ENCODE measurements at regions not wholly inside any gene's neighbourhood (a gene's known extent, or its start where the extent isn't known, plus 50 kb on each side); places are given as distances from the start of the nearest gene placed in this dataset.

DNA sequence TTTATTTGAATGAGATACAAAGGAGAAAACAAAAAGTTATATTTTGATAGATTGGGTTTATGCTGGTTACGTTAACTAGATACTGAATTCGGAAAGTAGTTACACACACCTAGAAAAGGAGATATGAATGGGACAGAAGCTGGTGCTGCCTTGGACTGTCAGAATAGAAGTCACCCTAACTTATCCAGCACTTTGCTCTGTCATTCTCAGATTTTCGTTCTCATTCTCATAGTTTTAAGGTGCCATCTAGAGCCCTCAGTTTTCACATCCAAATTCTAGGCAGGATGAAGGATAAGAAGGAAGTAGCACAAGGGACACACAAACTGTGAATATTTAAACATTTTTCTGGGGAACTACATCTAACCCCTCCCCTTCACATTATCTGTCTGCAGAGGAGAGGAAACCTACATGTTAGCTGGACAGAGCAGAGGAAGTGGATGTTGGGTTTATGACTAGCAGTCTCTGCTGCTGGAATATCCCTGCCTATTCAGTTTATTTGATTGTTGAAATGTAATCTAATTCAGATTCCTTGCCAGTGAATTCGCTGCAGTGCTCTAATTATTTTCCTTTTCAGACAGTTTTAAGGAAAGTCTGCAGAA lies 521.9 kb downstream of the FAT4 start:
- H3K9me3 Mint-ChIP-seq = no peaks in the 10 kb centered on the region
- no peak overlapping the region for H3K4me3 Mint-ChIP-seq
- H3K27ac Mint-ChIP-seq = no peak overlapping the region
- no peaks in the 10 kb centered on the region for H3K27me3 Mint-ChIP-seq
- no peaks in the 10 kb centered on the region for H3K36me3 Mint-ChIP-seq
- H3K4me1 Mint-ChIP-seq = no peaks in the 10 kb centered on the region

DNA sequence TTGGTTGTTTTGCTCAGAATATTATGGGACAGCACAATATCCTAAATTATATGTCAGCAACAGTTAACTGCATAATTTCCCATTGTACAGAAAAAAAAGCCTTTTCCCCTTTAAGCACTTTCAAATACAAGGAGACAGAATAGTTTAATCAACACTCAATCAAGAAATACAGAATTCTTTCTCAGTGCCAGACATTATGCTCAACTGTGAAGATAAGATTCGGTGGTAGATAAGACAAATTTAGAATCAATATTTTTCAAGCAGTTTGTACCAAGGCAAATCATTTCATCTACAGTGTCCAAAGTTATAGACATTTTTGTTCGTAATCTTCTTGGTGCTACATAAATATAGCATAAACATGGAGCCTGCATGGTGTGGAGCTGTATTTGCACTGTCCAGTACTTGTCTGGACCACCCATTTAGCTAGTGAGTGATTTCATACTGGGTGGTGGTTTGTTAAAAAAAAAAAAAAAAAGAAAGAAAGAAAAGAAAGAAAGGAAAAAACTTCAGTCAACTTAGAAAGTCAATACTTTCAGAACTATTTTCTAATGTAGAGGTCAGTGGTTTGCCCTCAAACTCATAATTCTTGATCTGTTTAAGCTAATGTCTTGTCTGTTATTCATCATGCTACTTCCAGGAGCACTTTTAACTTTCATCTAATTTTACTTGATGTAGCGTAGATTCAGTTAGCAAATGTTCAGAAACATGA lies 522.9 kb downstream of the FAT4 start:
- no peak overlapping the region for H3K27ac Mint-ChIP-seq
- H3K9me3 Mint-ChIP-seq = no peaks in the 10 kb centered on the region
- H3K4me1 Mint-ChIP-seq = no peaks in the 10 kb centered on the region
- H3K4me3 Mint-ChIP-seq = no peak overlapping the region
- no peaks in the 10 kb centered on the region for H3K36me3 Mint-ChIP-seq
- no peaks in the 10 kb centered on the region for H3K27me3 Mint-ChIP-seq

DNA sequence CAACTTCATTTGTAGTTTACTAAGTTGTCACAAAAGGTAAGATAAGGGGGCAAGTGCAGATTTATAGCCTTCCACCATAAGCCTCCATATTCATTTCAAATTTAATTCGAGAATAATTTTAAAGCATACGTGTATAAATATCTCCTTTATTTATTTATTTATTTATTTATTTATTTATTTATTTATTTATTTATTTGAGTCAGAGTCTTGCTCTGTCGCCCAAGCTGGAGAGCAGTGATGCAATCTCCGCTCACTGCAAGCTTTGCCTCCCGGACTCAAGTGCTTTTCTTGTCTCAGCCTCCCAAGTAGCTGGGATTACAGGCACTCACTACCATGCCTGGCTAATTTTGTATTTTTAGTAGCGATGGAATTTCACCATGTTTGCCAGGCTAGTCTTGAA lies 523.4 kb downstream of the FAT4 start:
- Mint-ChIP-seq H3K27ac (no peak overlapping the region), H3K9me3 (no peaks in the 10 kb centered on the region), H3K4me1 (no peaks in the 10 kb centered on the region), H3K27me3 (no peaks in the 10 kb centered on the region), H3K4me3 (no peak overlapping the region), H3K36me3 (no peaks in the 10 kb centered on the region)

- Mint-ChIP-seq H3K9me3 (no peaks in the 10 kb centered on the region), H3K27me3 (no peaks in the 10 kb centered on the region), H3K36me3 (no peaks in the 10 kb centered on the region), H3K4me1 (no peaks in the 10 kb centered on the region), H3K4me3 (no peak overlapping the region), H3K27ac (no peak overlapping the region)
Observed at GRCh38 chr4:125838924-125839323, 524.2 kb downstream of the FAT4 start.

GRCh38 chr4:125843947-125844346 lies 529.2 kb downstream of the FAT4 start:
- Mint-ChIP-seq H3K9me3 (peaks cover 5% of the 10 kb centered on the region), H3K27me3 (no peaks in the 10 kb centered on the region), H3K27ac (no peak overlapping the region), H3K4me3 (no peak overlapping the region), H3K36me3 (no peaks in the 10 kb centered on the region), H3K4me1 (no peaks in the 10 kb centered on the region)

GRCh38 chr4:125847518-125847917 lies 532.8 kb downstream of the FAT4 start:
- Mint-ChIP-seq H3K36me3 (no peaks in the 10 kb centered on the region), H3K9me3 (peaks cover 9% of the 10 kb centered on the region), H3K27me3 (no peaks in the 10 kb centered on the region), H3K27ac (no peak overlapping the region), H3K4me1 (no peaks in the 10 kb centered on the region), H3K4me3 (no peak overlapping the region)

DNA sequence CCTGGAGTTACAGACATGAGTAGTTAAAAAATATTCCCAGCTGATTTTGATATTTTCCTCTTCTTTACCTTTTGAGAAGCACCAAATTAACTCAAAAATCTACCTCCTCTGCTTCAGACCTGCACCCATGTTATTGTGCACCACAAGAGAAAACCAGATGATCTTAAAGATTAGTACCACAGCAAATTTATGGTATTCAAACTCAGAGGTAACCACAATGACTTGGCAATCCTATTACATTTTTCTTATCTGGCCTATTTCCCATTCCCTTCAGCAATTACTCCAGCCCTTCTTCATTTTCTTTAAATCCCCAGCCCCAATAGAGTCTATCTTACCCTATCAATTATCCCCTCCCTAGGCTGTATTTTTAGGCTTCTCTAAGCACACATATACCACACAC lies 535.1 kb downstream of the FAT4 start:
- Mint-ChIP-seq H3K9me3 (peaks cover 9% of the 10 kb centered on the region), H3K27me3 (no peaks in the 10 kb centered on the region), H3K36me3 (no peaks in the 10 kb centered on the region), H3K4me3 (no peak overlapping the region), H3K4me1 (no peaks in the 10 kb centered on the region), H3K27ac (no peak overlapping the region)

DNA sequence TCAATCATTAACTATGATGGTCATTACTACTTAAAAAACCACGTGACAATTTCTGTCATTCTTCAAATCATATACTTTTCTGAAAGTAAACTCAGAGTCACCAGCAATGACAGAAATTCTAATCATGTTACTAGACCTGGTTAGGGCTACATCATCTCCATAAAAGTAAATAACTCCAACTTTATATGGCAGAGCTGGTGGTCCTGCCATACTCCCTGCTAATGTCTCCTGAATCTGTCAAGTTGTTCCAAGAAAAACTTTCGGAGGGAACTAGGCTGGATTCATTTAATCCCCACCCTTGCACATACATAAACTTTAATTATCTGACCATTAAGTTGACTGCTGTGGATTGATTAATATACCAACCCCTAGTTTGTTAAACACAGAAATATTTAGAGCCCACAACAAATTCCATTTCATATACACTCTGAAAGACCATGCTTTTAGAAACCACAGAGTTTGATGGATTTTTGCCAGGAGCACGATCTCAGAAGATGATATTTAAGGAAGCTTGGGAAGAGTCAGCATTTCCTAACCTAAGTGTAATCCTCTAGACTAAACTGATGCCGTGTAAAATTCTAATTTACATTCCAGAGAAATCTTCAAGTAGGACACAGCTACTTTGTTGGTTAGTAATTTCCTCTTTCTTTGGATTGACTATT lies 577.0 kb downstream of the FAT4 start:
- Mint-ChIP-seq H3K27ac (no peak overlapping the region), H3K4me3 (no peak overlapping the region), H3K27me3 (no peaks in the 10 kb centered on the region), H3K4me1 (no peaks in the 10 kb centered on the region), H3K36me3 (no peaks in the 10 kb centered on the region), H3K9me3 (no peaks in the 10 kb centered on the region)

GRCh38 chr4:125904802-125905201 lies 590.0 kb downstream of the FAT4 start:
- Mint-ChIP-seq H3K36me3 (no peaks in the 10 kb centered on the region), H3K9me3 (peaks cover 3% of the 10 kb centered on the region), H3K4me1 (no peaks in the 10 kb centered on the region), H3K27ac (no peak overlapping the region), H3K27me3 (no peaks in the 10 kb centered on the region), H3K4me3 (no peak overlapping the region)

- Mint-ChIP-seq H3K9me3 (peaks cover 5% of the 10 kb centered on the region), H3K27me3 (no peaks in the 10 kb centered on the region), H3K36me3 (no peaks in the 10 kb centered on the region)
Observed at GRCh38 chr4:125911058-125911457, 596.3 kb downstream of the FAT4 start.

GRCh38 chr4:125911481-125911880 lies 596.7 kb downstream of the FAT4 start:
- Mint-ChIP-seq H3K27ac (no peak overlapping the region), H3K4me1 (no peaks in the 10 kb centered on the region), H3K9me3 (peaks cover 5% of the 10 kb centered on the region)

More at GRCh38 chr4:125911058-125911457, 596.3 kb downstream of the FAT4 start:
- Mint-ChIP-seq H3K4me3 (no peak overlapping the region), H3K27ac (no peak overlapping the region), H3K4me1 (no peaks in the 10 kb centered on the region)

GRCh38 chr4:125917559-125917958 lies 602.8 kb downstream of the FAT4 start:
- no peaks in the 10 kb centered on the region for H3K36me3 Mint-ChIP-seq
- no peaks in the 10 kb centered on the region for H3K27me3 Mint-ChIP-seq
- no peaks in the 10 kb centered on the region for H3K4me1 Mint-ChIP-seq
- H3K4me3 Mint-ChIP-seq = no peak overlapping the region
- H3K27ac Mint-ChIP-seq = no peak overlapping the region
- peaks cover 6% of the 10 kb centered on the region for H3K9me3 Mint-ChIP-seq

More at GRCh38 chr4:125911481-125911880, 596.7 kb downstream of the FAT4 start:
- H3K27me3 Mint-ChIP-seq = no peaks in the 10 kb centered on the region
- H3K36me3 Mint-ChIP-seq = no peaks in the 10 kb centered on the region
- no peak overlapping the region for H3K4me3 Mint-ChIP-seq

DNA sequence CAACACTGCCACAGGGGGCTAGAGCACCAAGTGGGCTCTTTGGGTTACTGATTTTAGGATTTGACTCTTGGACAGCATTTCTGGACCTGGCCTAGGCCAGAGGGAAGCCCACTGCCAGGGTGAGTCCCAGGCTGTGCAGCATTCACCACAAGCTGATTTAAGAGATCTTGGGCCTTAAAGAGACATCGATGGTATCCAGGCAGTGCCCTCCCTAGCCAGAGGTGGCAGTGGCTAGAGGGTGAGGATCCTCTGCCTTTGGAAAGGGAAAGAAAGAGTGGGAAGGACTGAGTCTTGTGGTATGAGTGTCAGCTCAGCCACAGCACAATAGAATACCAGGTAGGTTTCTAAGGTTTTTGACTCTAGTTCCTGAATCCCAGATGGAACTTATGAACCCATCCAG lies 613.9 kb downstream of the FAT4 start:
- no peaks in the 10 kb centered on the region for H3K4me1 Mint-ChIP-seq

GRCh38 chr4:125938541-125938940 lies 623.8 kb downstream of the FAT4 start:
- no peak overlapping the region for H3K4me3 Mint-ChIP-seq
- no peaks in the 10 kb centered on the region for H3K4me1 Mint-ChIP-seq
- H3K27ac Mint-ChIP-seq = no peak overlapping the region
- no peaks in the 10 kb centered on the region for H3K27me3 Mint-ChIP-seq
- H3K36me3 Mint-ChIP-seq = no peaks in the 10 kb centered on the region
- peaks cover 26% of the 10 kb centered on the region for H3K9me3 Mint-ChIP-seq

More for the DNA sequence above, 613.9 kb downstream of the FAT4 start:
- Mint-ChIP-seq H3K9me3 (peaks cover 9% of the 10 kb centered on the region), H3K27me3 (no peaks in the 10 kb centered on the region), H3K36me3 (no peaks in the 10 kb centered on the region), H3K27ac (no peak overlapping the region), H3K4me3 (no peak overlapping the region)

DNA sequence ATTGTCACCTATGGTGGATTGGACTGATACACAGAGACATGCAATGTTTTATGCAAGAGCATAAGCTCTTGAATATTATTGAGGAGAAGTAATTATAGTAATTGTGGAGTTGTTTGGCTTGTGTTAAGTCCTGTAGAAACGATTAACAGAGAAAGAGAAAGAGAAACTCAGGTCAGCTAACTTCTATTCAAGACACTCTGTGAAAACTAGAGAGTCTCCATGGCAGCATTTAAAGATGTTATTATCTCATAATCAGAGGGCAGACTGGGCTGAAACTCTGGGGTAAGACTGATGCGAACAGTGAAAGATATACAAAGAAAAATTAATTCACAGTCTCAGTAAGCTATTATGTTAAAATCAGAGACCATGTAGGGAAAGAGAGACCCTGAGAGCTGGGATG lies 625.7 kb downstream of the FAT4 start:
- Mint-ChIP-seq H3K27me3 (no peaks in the 10 kb centered on the region), H3K4me3 (no peak overlapping the region), H3K9me3 (peaks cover 16% of the 10 kb centered on the region), H3K4me1 (no peaks in the 10 kb centered on the region), H3K27ac (no peak overlapping the region), H3K36me3 (no peaks in the 10 kb centered on the region)

GRCh38 chr4:125944966-125945365 lies 630.2 kb downstream of the FAT4 start:
- Mint-ChIP-seq H3K4me3 (no peak overlapping the region), H3K9me3 (peaks cover 5% of the 10 kb centered on the region), H3K36me3 (no peaks in the 10 kb centered on the region), H3K4me1 (no peaks in the 10 kb centered on the region), H3K27ac (no peak overlapping the region), H3K27me3 (no peaks in the 10 kb centered on the region)

All from activated naive CD4-positive, alpha-beta T cell treated with anti-CD3 and anti-CD28 coated beads, Interleukin-2, amount 50 U/mL, for 24 hours (primary cell).